ENCODE measurements at regions not wholly inside any gene's neighbourhood (a gene's known extent, or its start where the extent isn't known, plus 50 kb on each side); places are given as distances from the start of the nearest gene placed in this dataset.

GRCh38 chr14:101020834-101021370 is 117.4 kb upstream of the RTL1 start:
- TF ChIP-seq POLR2A (IDR thresholded peaks at IDR 0.05; ENCODE audit: low read depth) (no peak), POLR2AphosphoS5 (IDR thresholded peaks at IDR 0.05) (no peak), EP300 (IDR thresholded peaks at IDR 0.05) (no peak)
- TF ChIP-seq, protein P1, sequence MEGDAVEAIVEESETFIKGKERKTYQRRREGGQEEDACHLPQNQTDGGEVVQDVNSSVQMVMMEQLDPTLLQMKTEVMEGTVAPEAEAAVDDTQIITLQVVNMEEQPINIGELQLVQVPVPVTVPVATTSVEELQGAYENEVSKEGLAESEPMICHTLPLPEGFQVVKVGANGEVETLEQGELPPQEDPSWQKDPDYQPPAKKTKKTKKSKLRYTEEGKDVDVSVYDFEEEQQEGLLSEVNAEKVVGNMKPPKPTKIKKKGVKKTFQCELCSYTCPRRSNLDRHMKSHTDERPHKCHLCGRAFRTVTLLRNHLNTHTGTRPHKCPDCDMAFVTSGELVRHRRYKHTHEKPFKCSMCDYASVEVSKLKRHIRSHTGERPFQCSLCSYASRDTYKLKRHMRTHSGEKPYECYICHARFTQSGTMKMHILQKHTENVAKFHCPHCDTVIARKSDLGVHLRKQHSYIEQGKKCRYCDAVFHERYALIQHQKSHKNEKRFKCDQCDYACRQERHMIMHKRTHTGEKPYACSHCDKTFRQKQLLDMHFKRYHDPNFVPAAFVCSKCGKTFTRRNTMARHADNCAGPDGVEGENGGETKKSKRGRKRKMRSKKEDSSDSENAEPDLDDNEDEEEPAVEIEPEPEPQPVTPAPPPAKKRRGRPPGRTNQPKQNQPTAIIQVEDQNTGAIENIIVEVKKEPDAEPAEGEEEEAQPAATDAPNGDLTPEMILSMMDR (IDR thresholded peaks at IDR 0.05) = no peak
